HEK293 (cell line): ENCODE measurements at regions not wholly inside any gene's neighbourhood (a gene's known extent, or its start where the extent isn't known, plus 50 kb on each side); places are given as distances from the start of the nearest gene placed in this dataset.

ENCODE experiments used
- CTCF ChIA-PET: fragments of 350-600 bp; formaldehyde crosslinking; extraction: SDS; loops from one replicate; lab custom pipeline; 2021; ENCODE audit warnings: antibody characterized with exemption; lab: Yijun Ruan, JAX
- POLR2A ChIA-PET: fragments of 300-600 bp; formaldehyde crosslinking; extraction: SDS; loops from one replicate; lab custom pipeline; 2020; ENCODE audit warnings: antibody characterized with exemption, inconsistent platforms; lab: Yijun Ruan, JAX
- H3K27ac ChIP-seq: fragments of 200-500 bp; sonication (Bioruptor generic); 2 replicates; pipeline ENCODE4 v1.5.1; 2014; ENCODE audit warnings: low read depth, low read length, control low read depth, inconsistent platforms; ENCODE audit errors: extremely low read depth
- H3K36me3 ChIP-seq, 2 experiments: fragments of 200-500 bp in 1 of 2; sonication (Bioruptor generic) in 1 of 2; 1 replicate in 1 of 2; 2 replicates in 1 of 2; pipeline ENCODE4 v1.5.1; 2014 to 2017; ENCODE audit warnings: inconsistent platforms in 2 of 2, low read length in 2 of 2; ENCODE audit not compliant: control insufficient read depth in 2 of 2, insufficient read depth in 1 of 2
- H3K4me1 ChIP-seq: fragments of 200-500 bp; sonication (Bioruptor generic); 2 replicates; pipeline ENCODE4 v1.5.1; 2014; ENCODE audit warnings: mild to moderate bottlenecking, low read length, inconsistent platforms; ENCODE audit not compliant: control insufficient read depth, insufficient read depth
- H3K4me3 ChIP-seq: 2 replicates; pipeline ENCODE4 v1.5.1; 2011; ENCODE audit warnings: low read depth, mild to moderate bottlenecking, control low read depth, low read length, moderate library complexity
- H3K9me3 ChIP-seq: fragments of 200-500 bp; sonication (Bioruptor generic); 2 replicates; pipeline ENCODE4 v1.5.1; 2014; ENCODE audit warnings: low read depth, low read length, inconsistent platforms; ENCODE audit not compliant: control insufficient read depth, insufficient read depth
- ELK4 ChIP-seq: IDR thresholded peaks from 2 replicates; pipeline ENCODE4 v1.6.1; 2011; ENCODE audit warnings: mild to moderate bottlenecking, low read depth, low read length, borderline replicate concordance
- HIC1 ChIP-seq: fragments of 450-650 bp; formaldehyde crosslinking; IDR thresholded peaks from 2 replicates; pipeline ENCODE4 v1.5.1; 2016; ENCODE audit warnings: missing biosample characterization, missing genetic modification characterization
- KLF1 ChIP-seq: fragments of 450-650 bp; formaldehyde crosslinking; IDR thresholded peaks from 2 replicates; pipeline ENCODE4 v1.5.1; 2016; ENCODE audit warnings: missing biosample characterization, missing genetic modification characterization
- REST ChIP-seq: fragments of 450-650 bp; formaldehyde crosslinking; IDR thresholded peaks from 2 replicates; pipeline ENCODE4 v1.5.1; 2016; ENCODE audit warnings: missing biosample characterization, missing genetic modification characterization
- SALL2 ChIP-seq: fragments of 450-650 bp; formaldehyde crosslinking; IDR thresholded peaks from 2 replicates; pipeline ENCODE4 v1.5.0; 2017; ENCODE audit warnings: missing biosample characterization, mild to moderate bottlenecking, missing genetic modification characterization, borderline replicate concordance
- SCRT1 ChIP-seq: fragments of 450-650 bp; formaldehyde crosslinking; IDR thresholded peaks from 2 replicates; pipeline ENCODE4 v1.5.1; 2016; ENCODE audit warnings: missing biosample characterization, missing genetic modification characterization, borderline replicate concordance
- YY1 ChIP-seq: fragments of 450-650 bp; formaldehyde crosslinking; IDR thresholded peaks from 2 replicates; pipeline ENCODE4 v1.5.1; 2018; ENCODE audit warnings: missing biosample characterization, missing genetic modification characterization
- ZBTB49 ChIP-seq: fragments of 450-650 bp; formaldehyde crosslinking; IDR thresholded peaks from 2 replicates; pipeline ENCODE4 v1.5.1; 2016; ENCODE audit warnings: missing biosample characterization, missing genetic modification characterization, low read depth
- ZNF138 ChIP-seq: fragments of 450-650 bp; formaldehyde crosslinking; IDR thresholded peaks from 2 replicates; pipeline ENCODE4 v1.5.1; 2016; ENCODE audit warnings: missing biosample characterization, missing genetic modification characterization, borderline replicate concordance
- ZNF140 ChIP-seq: fragments of 450-650 bp; formaldehyde crosslinking; IDR thresholded peaks from 2 replicates; pipeline ENCODE4 v1.5.1; 2016; ENCODE audit warnings: missing biosample characterization, missing genetic modification characterization
- ZNF157 ChIP-seq: fragments of 450-650 bp; formaldehyde crosslinking; IDR thresholded peaks from 2 replicates; pipeline ENCODE4 v1.5.1; 2016; ENCODE audit warnings: missing biosample characterization, missing genetic modification characterization
- ZNF280C ChIP-seq: fragments of 450-650 bp; formaldehyde crosslinking; IDR thresholded peaks from 2 replicates; pipeline ENCODE4 v1.5.1; 2016; ENCODE audit warnings: missing biosample characterization, missing genetic modification characterization
- ZNF398 ChIP-seq: fragments of 450-650 bp; formaldehyde crosslinking; IDR thresholded peaks from 2 replicates; pipeline ENCODE4 v1.5.1; 2017; ENCODE audit warnings: missing biosample characterization, missing genetic modification characterization
- ZNF404 ChIP-seq: fragments of 450-650 bp; formaldehyde crosslinking; IDR thresholded peaks from 2 replicates; pipeline ENCODE4 v1.5.1; 2017; ENCODE audit warnings: missing biosample characterization, missing genetic modification characterization
- ZNF416 ChIP-seq: fragments of 450-650 bp; formaldehyde crosslinking; IDR thresholded peaks from 2 replicates; pipeline ENCODE4 v1.5.1; 2016; ENCODE audit warnings: missing biosample characterization, missing genetic modification characterization
- ZNF530 ChIP-seq: fragments of 450-650 bp; formaldehyde crosslinking; IDR thresholded peaks from 2 replicates; pipeline ENCODE4 v1.5.1; 2016; ENCODE audit warnings: low read depth, missing biosample characterization, missing genetic modification characterization
- ZNF596 ChIP-seq: fragments of 450-650 bp; IDR thresholded peaks from 2 replicates; pipeline ENCODE4 v1.5.0; 2018; ENCODE audit warnings: missing biosample characterization, mild to moderate bottlenecking, missing genetic modification characterization, moderate library complexity
- ZNF747 ChIP-seq: fragments of 450-650 bp; formaldehyde crosslinking; IDR thresholded peaks from 2 replicates; pipeline ENCODE4 v1.5.1; 2016; ENCODE audit warnings: missing biosample characterization, missing genetic modification characterization

GRCh38 chr3:117217760-117218316 is 508.3 kb downstream of the TUSC7 start:
- no peak for TF ChIP-seq SCRT1 (tag by site-specific recombination)
- no peak for TF ChIP-seq ZNF398 (tag by site-specific recombination)
- TF ChIP-seq SALL2 (tag by site-specific recombination) = no peak
- no peak for TF ChIP-seq ZNF280C (tag by site-specific recombination)
- no peak for TF ChIP-seq ELK4
- TF ChIP-seq ZNF138 (tag by site-specific recombination) = no peak
- TF ChIP-seq ZNF416 (tag by site-specific recombination) = no peak
- TF ChIP-seq KLF1 (tag by site-specific recombination) = no peak
- TF ChIP-seq ZNF747 (tag by site-specific recombination) = no peak
- no peak for TF ChIP-seq ZNF140 (tag by site-specific recombination)
- TF ChIP-seq ZNF596 = no peak
- no peak for TF ChIP-seq ZNF157 (tag by site-specific recombination)
- TF ChIP-seq HIC1 (tag by site-specific recombination) = no peak
- no peak for TF ChIP-seq YY1
- no peak for TF ChIP-seq ZNF530 (tag by site-specific recombination)
- TF ChIP-seq REST = no peak
- TF ChIP-seq ZNF404 (tag by site-specific recombination) = no peak
- no peak for TF ChIP-seq ZBTB49 (tag by site-specific recombination)
- no peaks in the 10 kb centered on the region for H3K36me3 ChIP-seq
- no peak overlapping the region for H3K27ac ChIP-seq
- CTCF ChIA-PET = interaction anchor here (0.7 kb wide), 1 partner anchor 224 kb away, joined by 4 read pairs; no protein-coding TSS in a partner anchor
- no peaks in the 10 kb centered on the region for H3K9me3 ChIP-seq
- H3K4me1 ChIP-seq = no peaks in the 10 kb centered on the region
- H3K4me3 ChIP-seq = no peak overlapping the region
- POLR2A ChIA-PET = no interaction called here
